ENCODE measurements at regions not wholly inside any gene's neighbourhood (a gene's known extent, or its start where the extent isn't known, plus 50 kb on each side); places are given as distances from the start of the nearest gene placed in this dataset.

DNA sequence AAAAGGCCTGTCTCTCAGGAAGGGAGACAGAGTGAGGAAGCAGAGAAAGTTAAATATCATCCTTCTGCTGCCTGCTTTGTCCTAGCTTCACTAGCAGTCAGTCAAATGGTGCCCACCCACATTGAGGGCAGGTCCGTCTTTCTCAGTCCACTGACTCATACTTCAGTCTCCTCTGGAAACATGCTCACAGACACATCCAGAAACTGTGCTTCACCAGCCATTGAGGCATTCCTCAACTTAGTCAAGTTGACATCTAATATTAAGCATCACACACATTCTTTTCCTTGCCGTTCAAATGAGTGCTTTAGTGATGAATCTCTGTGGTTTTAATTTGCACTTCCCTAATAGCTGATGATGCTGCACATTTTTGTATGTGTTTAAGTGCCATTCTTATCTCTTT, 777.8 kb upstream of the PRMT6 start:
- H3K27me3 ChIP-seq (ENCODE audit: control insufficient read depth in 1 of 2, insufficient read depth in 2 of 2, low read length in 2 of 2) = no peaks in the 10 kb centered on the region
- no peak overlapping the region for H3K27ac ChIP-seq (ENCODE audit: extremely low read length, insufficient read depth, low read length)
- in situ Hi-C loops (cut with HindIII; ENCODE audit: extremely low pct_ligation_motif_present, low pct_unique_long_range_greater_than_20kb) (no loop called here), intact Hi-C loops (cut with micrococcal nuclease; ENCODE audit: unreplicated experiment) (no loop called here)
- H3K36me3 ChIP-seq (replicated peaks in 1 of 2; ENCODE audit: control insufficient read depth in 1 of 2, insufficient read depth in 2 of 2, low read length in 2 of 2) = no peaks in the 10 kb centered on the region
- no peak for FAIRE-seq
- ChIA-PET CTCF (ENCODE audit: low intra/inter-chr PET ratio, low total read pairs) (no interaction called here), POLR2A (no interaction called here)
- no peak overlapping the region for H2AFZ ChIP-seq (ENCODE audit: low read length)
- TF ChIP-seq HNF4G (IDR thresholded peaks at IDR 0.05; ENCODE audit: borderline replicate concordance, low read depth, low read length) (no peak), HNF4G (CRISPR knock-in tag; IDR thresholded peaks at IDR 0.05; ENCODE audit: borderline replicate concordance, low read depth) (no peak), HMG20A (CRISPR knock-in tag; IDR thresholded peaks at IDR 0.05; ENCODE audit: borderline replicate concordance) (no peak), TMF1 (CRISPR knock-in tag; IDR thresholded peaks at IDR 0.05; ENCODE audit: low read depth) (no peak), ZNF138 (CRISPR knock-in tag; IDR thresholded peaks at IDR 0.05; ENCODE audit: low read depth) (no peak), SSRP1 (CRISPR knock-in tag; IDR thresholded peaks at IDR 0.05) (no peak), MIXL1 (CRISPR knock-in tag; IDR thresholded peaks at IDR 0.05) (no peak), HIVEP1 (CRISPR knock-in tag; IDR thresholded peaks at IDR 0.05) (no peak), RNF2 (conservative IDR thresholded peaks at IDR 0.05; ENCODE audit: low read depth) (no peak), ZNF317 (CRISPR knock-in tag; IDR thresholded peaks at IDR 0.05) (no peak)
- TF ChIP-seq, protein P1, sequence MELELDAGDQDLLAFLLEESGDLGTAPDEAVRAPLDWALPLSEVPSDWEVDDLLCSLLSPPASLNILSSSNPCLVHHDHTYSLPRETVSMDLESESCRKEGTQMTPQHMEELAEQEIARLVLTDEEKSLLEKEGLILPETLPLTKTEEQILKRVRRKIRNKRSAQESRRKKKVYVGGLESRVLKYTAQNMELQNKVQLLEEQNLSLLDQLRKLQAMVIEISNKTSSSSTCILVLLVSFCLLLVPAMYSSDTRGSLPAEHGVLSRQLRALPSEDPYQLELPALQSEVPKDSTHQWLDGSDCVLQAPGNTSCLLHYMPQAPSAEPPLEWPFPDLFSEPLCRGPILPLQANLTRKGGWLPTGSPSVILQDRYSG (CRISPR knock-in tag; IDR thresholded peaks at IDR 0.05) = no peak
- ATAC-seq = no peak
- no peaks in the 10 kb centered on the region for H3K79me2 ChIP-seq (ENCODE audit: insufficient read depth, low read length)
- no peak for DNase-seq (ENCODE audit: low spot score)
- no TSS peak for BruUV-seq (replicated peaks)
- no peak overlapping the region for H3K9ac ChIP-seq (ENCODE audit: insufficient read depth, low read depth, low read length)
- H3K9me3 ChIP-seq (ENCODE audit: low read length) = peaks cover 62% of the 10 kb centered on the region
- no peaks in the 10 kb centered on the region for H4K20me1 ChIP-seq (ENCODE audit: insufficient read depth, low read length)
- H3K4me3 ChIP-seq (replicated peaks in 1 of 3; ENCODE audit: insufficient read depth in 1 of 3, low read depth in 2 of 3, low read length in 3 of 3) = no peak overlapping the region
- WGBS (ENCODE audit: low lambda C conversion rate) = 0% methylated on average over 2 of the region's 2 CpGs
- no peaks in the 10 kb centered on the region for H3K4me1 ChIP-seq (ENCODE audit: insufficient read depth, low read length)
- no peak overlapping the region for H3K4me2 ChIP-seq (ENCODE audit: low read depth, low read length)
